Karpas-422 (cell line): ENCODE measurements at regions not wholly inside any gene's neighbourhood (a gene's known extent, or its start where the extent isn't known, plus 50 kb on each side); places are given as distances from the start of the nearest gene placed in this dataset.
"Not testable (repeated sequence)": the region's sequence is repeated elsewhere in the genome, so short reads cannot be mapped to it uniquely, and the experiment has no call there.

Experiments used
- DNase-seq: peaks from one replicate; pipeline ENCODE4 v3.0.0-alpha.2; 2015
- H2AFZ ChIP-seq: fragments of 200-600 bp; sonication (generic); 2 replicates; pipeline ENCODE4 v1.6.1; 2014; ENCODE audit warnings: antibody characterized with exemption, low read length, mixed read lengths
- H3K27ac ChIP-seq: fragments of 200-600 bp; sonication (generic); 2 replicates; pipeline ENCODE4 v1.5.1; 2014; ENCODE audit warnings: mild to moderate bottlenecking, low read length, moderate library complexity
- H3K27me3 ChIP-seq: fragments of 200-600 bp; sonication (generic); 2 replicates; pipeline ENCODE4 v1.6.1; 2014; ENCODE audit warnings: low read length, mixed read lengths
- H3K36me3 ChIP-seq: fragments of 200-600 bp; sonication (generic); 2 replicates; pipeline ENCODE4 v1.6.1; 2014; ENCODE audit warnings: low read length, mixed read lengths; ENCODE audit not compliant: insufficient read depth
- H3K4me1 ChIP-seq: fragments of 200-600 bp; sonication (generic); 2 replicates; pipeline ENCODE4 v1.6.1; 2014; ENCODE audit warnings: mild to moderate bottlenecking, low read length, mixed read lengths
- H3K4me2 ChIP-seq: fragments of 200-600 bp; sonication (generic); 2 replicates; pipeline ENCODE4 v1.6.1; 2014; ENCODE audit warnings: low read length, low read depth, mild to moderate bottlenecking; ENCODE audit not compliant: poor library complexity, severe bottlenecking
- H3K4me3 ChIP-seq: fragments of 200-600 bp; sonication (generic); 2 replicates; pipeline ENCODE4 v1.5.1; 2014; ENCODE audit warnings: mild to moderate bottlenecking, antibody characterized with exemption, low read length, mixed read lengths
- H3K79me2 ChIP-seq: fragments of 200-600 bp; sonication (generic); 2 replicates; pipeline ENCODE4 v1.6.1; 2014; ENCODE audit warnings: mild to moderate bottlenecking, low read length, mixed read lengths
- H3K9ac ChIP-seq: fragments of 200-600 bp; sonication (generic); 2 replicates; pipeline ENCODE4 v1.6.0; 2014; ENCODE audit warnings: low read length
- H3K9me2 ChIP-seq: fragments of 200-600 bp; sonication (generic), shearing (Covaris generic); replicated peaks from 2 replicates; pipeline ENCODE4 v1.6.0; 2014; ENCODE audit warnings: mild to moderate bottlenecking, low read length, moderate library complexity; ENCODE audit not compliant: insufficient read depth
- H3K9me3 ChIP-seq: fragments of 300-700, 200-600 bp; sonication (generic); 2 replicates; pipeline ENCODE4 v1.6.1; 2014; ENCODE audit warnings: low read length, mixed read lengths
- H4K20me1 ChIP-seq: fragments of 200-600 bp; sonication (generic); 2 replicates; pipeline ENCODE4 v1.6.1; 2014; ENCODE audit warnings: mild to moderate bottlenecking, antibody characterized with exemption, low read length, low read depth; ENCODE audit not compliant: insufficient read depth

DNA sequence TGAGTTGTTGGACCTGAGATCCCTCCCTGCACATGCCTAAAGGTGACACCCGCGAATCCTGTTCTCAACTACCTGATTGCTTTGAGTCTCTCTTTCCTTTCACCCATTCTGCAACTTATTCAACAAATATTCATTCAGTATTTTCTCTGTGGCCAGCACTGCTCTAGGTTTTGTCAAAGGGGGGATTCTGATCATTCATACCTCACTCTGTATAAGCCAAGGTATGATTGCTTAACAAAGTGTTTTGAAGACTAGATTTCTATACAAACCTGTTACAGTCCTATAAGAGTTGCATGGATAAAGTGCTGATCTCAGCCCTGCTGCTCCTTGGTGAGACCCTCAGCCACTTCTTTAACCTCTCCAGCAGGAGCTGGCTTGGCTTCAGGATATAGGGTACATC is 409.7 kb downstream of the KCNRG start:
- no peaks in the 10 kb centered on the region for H3K36me3 ChIP-seq
- H4K20me1 ChIP-seq, result no peaks in the 10 kb centered on the region
- 0 out of 2 replicates have a peak overlapping the region, but pooled peaks have one; percentile 31 for H3K9ac ChIP-seq
- H3K9me3 ChIP-seq, result no peaks in the 10 kb centered on the region
- H3K4me3 ChIP-seq, result no peak overlapping the region
- no peaks in the 10 kb centered on the region for H3K9me2 ChIP-seq
- H3K27me3 ChIP-seq, result no peaks in the 10 kb centered on the region
- H3K4me1 ChIP-seq, result peaks cover 77% of the 10 kb centered on the region
- H3K27ac ChIP-seq, result peak overlapping the region; percentile 70
- H2AFZ ChIP-seq, result no peak overlapping the region
- H3K4me2 ChIP-seq, result no peak overlapping the region
- no peak for DNase-seq
- no peaks in the 10 kb centered on the region for H3K79me2 ChIP-seq

DNA sequence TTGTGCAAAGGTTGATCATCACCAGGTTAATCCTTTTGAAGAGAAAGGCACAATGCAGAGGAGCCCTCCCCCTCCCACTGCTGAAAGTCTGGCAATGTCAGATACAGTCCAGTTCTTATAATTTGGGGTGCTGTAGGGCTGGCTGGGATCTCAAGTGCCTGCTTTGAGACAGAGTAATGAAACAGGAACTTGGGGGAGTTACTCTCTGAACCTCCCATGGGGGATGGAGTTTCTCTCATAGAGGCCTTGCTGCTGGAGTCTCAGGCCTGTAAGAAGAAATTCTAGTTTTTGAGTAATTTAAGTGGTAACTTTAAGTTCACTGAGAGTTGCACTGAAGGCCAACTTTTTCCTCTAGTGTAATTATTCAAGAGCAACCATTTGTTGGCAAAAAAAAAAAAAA is 410.5 kb downstream of the KCNRG start:
- peak; percentile 88 for DNase-seq
- peaks cover 77% of the 10 kb centered on the region for H3K4me1 ChIP-seq
- H3K27me3 ChIP-seq, result no peaks in the 10 kb centered on the region
- no peaks in the 10 kb centered on the region for H3K36me3 ChIP-seq
- H3K9ac ChIP-seq, result peak overlapping the region; percentile 34
- no peaks in the 10 kb centered on the region for H3K9me3 ChIP-seq
- peak overlapping the region; percentile 39 for H3K4me2 ChIP-seq
- H2AFZ ChIP-seq, result no peak overlapping the region
- peak overlapping the region; percentile 70 for H3K27ac ChIP-seq
- no peak overlapping the region for H3K4me3 ChIP-seq
- no peaks in the 10 kb centered on the region for H3K79me2 ChIP-seq
- H3K9me2 ChIP-seq, result no peaks in the 10 kb centered on the region
- no peaks in the 10 kb centered on the region for H4K20me1 ChIP-seq

DNA sequence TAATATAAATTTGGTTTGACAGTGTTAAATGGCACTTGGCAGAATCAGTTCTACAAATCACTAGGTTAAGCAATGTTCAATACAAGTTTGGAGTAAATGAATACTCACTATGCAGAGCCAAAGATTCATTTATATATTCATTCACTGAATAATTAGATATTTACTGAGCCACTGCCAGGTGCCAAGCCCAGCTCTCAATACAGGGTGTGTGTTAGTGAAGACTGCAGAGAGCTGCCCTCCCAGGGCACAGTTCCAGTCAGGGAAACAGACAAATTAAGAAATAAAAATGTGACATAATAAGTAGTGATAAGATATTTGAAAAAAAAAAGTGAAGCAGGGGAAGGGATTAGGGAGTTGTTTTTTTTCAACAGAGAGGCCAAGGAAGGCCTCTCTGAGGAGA is 411.7 kb downstream of the KCNRG start:
- Histone ChIP-seq H4K20me1 (no peaks in the 10 kb centered on the region), H3K79me2 (no peaks in the 10 kb centered on the region), H3K4me3 (no peak overlapping the region), H3K9me2 (no peaks in the 10 kb centered on the region), H3K36me3 (no peaks in the 10 kb centered on the region), H3K9ac (no peak overlapping the region), H3K27me3 (no peaks in the 10 kb centered on the region), H3K4me1 (peaks cover 65% of the 10 kb centered on the region), H3K4me2 (no peak overlapping the region), H2AFZ (peak overlapping the region; percentile 8; the same call in 1 of the 2 replicates), H3K9me3 (no peaks in the 10 kb centered on the region), H3K27ac (peak overlapping the region; percentile 70)
- DNase-seq, result no peak

DNA sequence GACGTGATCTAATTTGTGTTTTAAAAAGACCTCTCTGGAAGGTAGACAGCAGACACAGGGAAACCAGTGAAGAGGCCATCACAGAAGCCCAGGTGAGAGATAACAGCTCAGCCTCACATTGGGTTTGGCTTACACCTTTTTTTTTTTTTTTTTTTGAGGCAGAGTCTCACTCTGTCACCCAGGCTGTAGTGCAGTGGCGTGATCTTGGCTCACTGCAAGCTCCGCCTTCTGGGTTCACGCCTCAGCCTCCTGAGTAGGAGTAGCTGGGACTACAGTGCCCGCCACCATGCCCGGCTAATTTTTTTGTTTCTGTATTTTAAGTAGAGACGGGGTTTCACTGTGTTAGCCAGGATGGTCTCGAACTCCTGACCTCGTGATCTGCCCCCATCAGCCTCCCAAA is 412.3 kb downstream of the KCNRG start:
- H2AFZ ChIP-seq, DNase-seq, H3K79me2 ChIP-seq, H3K4me2 ChIP-seq, H3K4me3 ChIP-seq, H3K27me3 ChIP-seq, H3K9me2 ChIP-seq, H3K36me3 ChIP-seq, H4K20me1 ChIP-seq, H3K9me3 ChIP-seq, H3K9ac ChIP-seq: not testable (repeated sequence)
- Histone ChIP-seq H3K4me1 (peaks cover 59% of the 10 kb centered on the region), H3K27ac (peak overlapping the region; percentile 70; the same call in 1 of the 2 replicates)

DNA sequence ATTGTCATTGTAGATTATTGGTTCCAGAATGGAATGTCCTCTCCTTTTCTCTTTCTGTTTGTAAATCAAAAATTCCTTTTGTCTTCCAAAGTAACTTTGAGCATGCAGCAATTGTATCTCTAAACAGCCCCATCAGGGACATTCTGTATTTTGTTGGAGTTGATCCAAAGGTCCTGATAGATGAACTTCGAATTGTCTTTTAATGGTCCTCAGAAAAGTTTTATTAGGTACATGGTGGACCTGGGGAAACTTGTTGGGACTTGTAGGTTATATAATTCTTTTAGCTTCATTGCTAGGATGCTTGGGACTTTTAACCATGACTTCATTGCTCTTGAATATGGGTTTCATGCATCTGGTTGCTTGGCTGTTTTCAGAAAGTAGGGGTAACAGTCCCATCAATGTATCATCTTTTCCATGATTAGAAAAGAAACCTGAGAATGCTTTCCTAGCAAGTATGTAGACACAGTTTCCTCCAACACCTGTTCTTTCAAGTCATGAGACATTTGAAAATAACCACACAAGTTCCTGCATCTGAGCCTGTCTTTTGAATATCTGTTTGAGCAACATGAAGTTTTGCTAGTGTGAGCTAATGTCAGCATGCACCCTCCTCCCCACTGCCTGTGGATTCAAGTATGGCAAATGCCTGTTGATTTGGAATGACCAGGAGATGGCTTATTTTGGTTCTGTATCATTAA is 413.1 kb downstream of the KCNRG start:
- Histone ChIP-seq H3K79me2 (no peaks in the 10 kb centered on the region), H4K20me1 (no peaks in the 10 kb centered on the region), H3K4me1 (peaks cover 51% of the 10 kb centered on the region), H3K4me2 (peak overlapping the region; percentile 23), H3K9me2 (no peaks in the 10 kb centered on the region), H3K9ac (peak overlapping the region; percentile 24; the same call in 1 of the 2 replicates), H2AFZ (peak overlapping the region; percentile 47; the same call in 1 of the 2 replicates), H3K27me3 (no peaks in the 10 kb centered on the region), H3K4me3 (no peak overlapping the region), H3K27ac (peak overlapping the region; percentile 56), H3K9me3 (no peaks in the 10 kb centered on the region), H3K36me3 (no peaks in the 10 kb centered on the region)
- no peak for DNase-seq

DNA sequence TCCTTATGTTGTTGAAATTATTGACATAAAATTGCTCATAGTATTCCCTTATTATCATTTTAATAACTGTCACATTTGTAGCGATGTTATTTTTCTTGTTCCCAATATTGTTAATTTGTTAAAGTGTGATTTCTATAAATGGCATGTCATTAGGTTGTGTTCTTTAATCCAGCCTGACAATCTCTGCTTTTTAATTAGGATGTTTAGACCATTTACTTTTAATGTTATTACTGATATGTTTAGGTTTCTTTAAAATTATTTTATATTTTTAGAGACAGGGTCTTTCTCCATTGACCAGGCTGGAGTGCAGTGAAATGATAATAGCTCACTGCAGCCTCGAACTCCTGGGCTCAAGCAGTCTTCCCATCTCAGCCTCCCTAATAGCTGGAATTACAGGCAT is 408.5 kb downstream of the DLEU7 start:
- Histone ChIP-seq H3K9me2 (no peaks in the 10 kb centered on the region), H3K9me3 (peaks cover 6% of the 10 kb centered on the region; the same call in 1 of the 2 replicates), H3K79me2 (no peaks in the 10 kb centered on the region), H3K36me3 (no peaks in the 10 kb centered on the region), H3K27ac (no peak overlapping the region), H3K9ac (no peak overlapping the region), H4K20me1 (no peaks in the 10 kb centered on the region), H3K4me2 (no peak overlapping the region), H3K27me3 (no peaks in the 10 kb centered on the region), H3K4me1 (peaks cover 14% of the 10 kb centered on the region), H2AFZ (no peak overlapping the region), H3K4me3 (no peak overlapping the region)
- no peak for DNase-seq

DNA sequence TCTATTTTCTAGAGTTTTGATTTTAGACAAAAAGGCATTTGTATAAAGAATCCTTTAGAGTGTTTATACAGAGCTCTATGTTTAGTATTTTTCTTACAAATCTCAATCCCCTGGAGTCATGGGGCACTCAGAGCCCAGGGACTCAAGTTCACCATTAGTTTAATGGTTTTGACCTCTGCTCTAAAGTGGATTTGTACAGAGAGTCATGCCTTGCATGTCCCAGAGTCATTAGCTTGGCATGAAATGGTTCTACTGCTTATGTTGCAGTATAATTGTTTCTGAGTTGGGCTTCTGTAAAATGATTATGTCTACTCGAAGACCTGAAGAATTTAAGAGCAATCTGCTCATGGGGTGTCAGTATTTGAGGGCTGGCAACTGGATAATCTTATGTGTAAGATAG is 406.2 kb downstream of the DLEU7 start:
- Histone ChIP-seq H3K27ac (no peak overlapping the region), H4K20me1 (no peaks in the 10 kb centered on the region)

DNA sequence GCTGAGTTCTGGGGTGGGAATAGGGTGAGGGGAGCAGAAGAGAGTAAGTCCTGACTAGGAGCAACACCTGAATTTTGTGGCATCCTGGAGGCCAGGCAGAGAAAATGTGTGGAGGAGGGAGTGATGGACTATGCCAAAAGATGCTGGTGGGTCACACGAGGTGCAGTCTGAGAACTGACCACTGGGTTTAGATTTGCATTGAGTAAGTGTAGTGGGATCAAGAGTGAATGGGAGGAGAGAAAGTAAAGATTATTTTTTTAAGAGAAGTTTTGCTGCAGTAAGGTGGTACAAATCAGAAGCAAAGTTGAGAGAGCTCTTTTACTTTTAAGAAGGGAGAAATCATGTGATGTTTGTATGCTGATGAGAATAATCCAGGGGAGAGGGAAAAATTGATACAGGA is 405.1 kb downstream of the DLEU7 start:
- no peak for DNase-seq
- no peak overlapping the region for H2AFZ ChIP-seq
- H3K9me2 ChIP-seq, result no peaks in the 10 kb centered on the region
- H3K4me1 ChIP-seq, result peaks cover 28% of the 10 kb centered on the region
- no peaks in the 10 kb centered on the region for H3K36me3 ChIP-seq
- no peaks in the 10 kb centered on the region for H4K20me1 ChIP-seq
- H3K79me2 ChIP-seq, result no peaks in the 10 kb centered on the region
- H3K9ac ChIP-seq, result no peak overlapping the region
- H3K4me2 ChIP-seq, result no peak overlapping the region
- H3K4me3 ChIP-seq, result no peak overlapping the region
- peaks cover 6% of the 10 kb centered on the region; the same call in 1 of the 2 replicates for H3K9me3 ChIP-seq
- no peaks in the 10 kb centered on the region for H3K27me3 ChIP-seq
- H3K27ac ChIP-seq, result no peak overlapping the region

More for the DNA sequence above, 406.2 kb downstream of the DLEU7 start:
- H3K9ac ChIP-seq, result no peak overlapping the region
- peaks cover 6% of the 10 kb centered on the region; the same call in 1 of the 2 replicates for H3K9me3 ChIP-seq
- H3K27me3 ChIP-seq, result no peaks in the 10 kb centered on the region
- H3K4me2 ChIP-seq, result no peak overlapping the region
- H3K9me2 ChIP-seq, result no peaks in the 10 kb centered on the region
- no peaks in the 10 kb centered on the region for H3K79me2 ChIP-seq
- no peak overlapping the region for H3K4me3 ChIP-seq
- DNase-seq, result no peak
- H2AFZ ChIP-seq, result peak overlapping the region; percentile 53; the same call in 1 of the 2 replicates
- peaks cover 19% of the 10 kb centered on the region for H3K4me1 ChIP-seq
- no peaks in the 10 kb centered on the region for H3K36me3 ChIP-seq
